HCT116 (cell line): ENCODE measurements at regions not wholly inside any gene's neighbourhood (a gene's known extent, or its start where the extent isn't known, plus 50 kb on each side); places are given as distances from the start of the nearest gene placed in this dataset.

Source experiments
- ATAC-seq: fragments of 200-7000 bp; cut with Tn5 transposase; 2 replicates; pipeline ENCODE4 v1.9.1; 2020; ENCODE audit warnings: mild to moderate bottlenecking, moderate library complexity
- BruUV-seq: library from RNA; stranded (reverse); fragments of 400-500 nt; replicated peaks from 2 replicates; lab custom pipeline; 2021; lab: Mats Ljungman, UMichigan
- CTCF ChIA-PET: fragments of 300-600 bp; sonication (Branson Sonifier 250); formaldehyde crosslinking; loops from one replicate; lab custom pipeline; 2021; ENCODE audit warnings: antibody characterized with exemption; lab: Charles Lee
- POLR2A ChIA-PET: fragments of 300-600, 350-600 bp; sonication (Branson Sonifier 250); formaldehyde crosslinking; loops from one replicate; lab custom pipeline; 2021; ENCODE audit warnings: antibody characterized with exemption; lab: Charles Lee
- RAD21 ChIA-PET, 2 experiments: fragments of 300-600 bp; sonication (Branson Sonifier 250); formaldehyde crosslinking; loops; one replicate each; lab custom pipeline; 2023; ENCODE audit warnings: low total read pairs in 2 of 2; ENCODE audit not compliant: uncharacterized antibody in 2 of 2, unreplicated experiment in 2 of 2, low non-redundant PET in 1 of 2; lab: Charles Lee
- DNase-seq: peaks from one replicate; pipeline ENCODE4 v3.0.0-alpha.2; 2010; ENCODE audit warnings: low read depth, low spot score
- H2AFZ ChIP-seq: fragments of 200-600 bp; shearing (Covaris generic), sonication (generic); 2 replicates; pipeline ENCODE4 v1.6.1; 2017; ENCODE audit warnings: low read depth, mixed run types, mixed read lengths, antibody characterized with exemption, low read length; ENCODE audit not compliant: poor library complexity, severe bottlenecking
- H3K27ac ChIP-seq: 2 replicates; pipeline ENCODE4 v1.5.1; 2012; ENCODE audit warnings: low read depth, low read length
- H3K27me3 ChIP-seq: fragments of 200-600 bp; sonication (generic); 2 replicates; pipeline ENCODE4 v1.6.1; 2016; ENCODE audit warnings: mixed run types, low read length, mixed read lengths; ENCODE audit not compliant: insufficient read depth
- H3K36me3 ChIP-seq, 2 experiments: fragments of 200-500 bp in 1 of 2; fragments of 200-600 bp in 1 of 2; sonication (Bioruptor generic) in 1 of 2; sonication (generic) in 1 of 2; 2 replicates each; pipeline versions ENCODE4 v1.5.1 to v1.6.1; 2014 to 2016; ENCODE audit warnings: low read length in 2 of 2, inconsistent platforms in 1 of 2, mixed read lengths in 1 of 2, mixed run types in 1 of 2; ENCODE audit not compliant: insufficient read depth in 2 of 2, control insufficient read depth in 1 of 2
- H3K4me1 ChIP-seq, 2 experiments: fragments of 200-600 bp in 1 of 2; sonication (generic) in 1 of 2; 2 replicates each; pipeline versions ENCODE4 v1.5.1 to v1.6.1; 2012 to 2017; ENCODE audit warnings: low read length in 2 of 2, inconsistent platforms in 1 of 2, mild to moderate bottlenecking in 1 of 2, mixed read lengths in 1 of 2, mixed run types in 1 of 2, moderate library complexity in 1 of 2; ENCODE audit not compliant: insufficient read depth in 2 of 2, control insufficient read depth in 1 of 2
- H3K4me2 ChIP-seq: fragments of 200-600 bp; sonication (generic); 2 replicates; pipeline ENCODE4 v1.6.1; 2017; ENCODE audit warnings: mixed run types, low read length, mixed read lengths
- H3K4me3 ChIP-seq, 2 experiments: fragments of 200-600 bp in 1 of 2; sonication (generic) in 1 of 2; replicated peaks in 1 of 2; 2 replicates each; pipeline ENCODE4 v1.5.1; 2011 to 2016; ENCODE audit warnings: low read length in 2 of 2, control low read depth in 1 of 2, low read depth in 1 of 2, mild to moderate bottlenecking in 1 of 2, mixed read lengths in 1 of 2, mixed run types in 1 of 2
- H3K79me2 ChIP-seq: fragments of 200-600 bp; sonication (generic); 2 replicates; pipeline ENCODE4 v1.6.1; 2017; ENCODE audit warnings: mild to moderate bottlenecking, mixed run types, low read length, moderate library complexity, mixed read lengths; ENCODE audit not compliant: insufficient read depth
- H3K9ac ChIP-seq: fragments of 200-600 bp; sonication (generic); 2 replicates; pipeline ENCODE4 v1.6.1; 2016; ENCODE audit warnings: low read length, mixed read lengths
- H3K9me2 ChIP-seq: fragments of 200-600 bp; sonication (generic), shearing (Covaris generic); 2 replicates; pipeline ENCODE4 v1.6.1; 2017; ENCODE audit warnings: mixed run types, mild to moderate bottlenecking, moderate library complexity; ENCODE audit not compliant: insufficient read depth
- H3K9me3 ChIP-seq, 2 experiments: fragments of 200-500 bp in 1 of 2; fragments of 200-600 bp in 1 of 2; sonication (Bioruptor generic) in 1 of 2; sonication (generic) in 1 of 2; 2 replicates each; pipeline ENCODE4 v1.6.1; 2014 to 2017; ENCODE audit warnings: low read length in 2 of 2, mixed read lengths in 2 of 2, inconsistent platforms in 1 of 2, low read depth in 1 of 2, mild to moderate bottlenecking in 1 of 2, mixed run types in 1 of 2, moderate library complexity in 1 of 2; ENCODE audit not compliant: control insufficient read depth in 1 of 2, insufficient read depth in 1 of 2
- H4K20me1 ChIP-seq: fragments of 200-600 bp; sonication (generic), shearing (Covaris generic); 2 replicates; pipeline ENCODE4 v1.6.1; 2017; ENCODE audit warnings: mixed run types, mild to moderate bottlenecking, moderate library complexity; ENCODE audit not compliant: insufficient read depth
- CBX3 ChIP-seq: IDR thresholded peaks from 2 replicates; pipeline ENCODE4 v1.6.1; 2012; ENCODE audit warnings: low read depth
- CEBPB ChIP-seq: IDR thresholded peaks from 2 replicates; pipeline ENCODE4 v1.6.1; 2012; ENCODE audit warnings: low read depth
- EGR1 ChIP-seq: IDR thresholded peaks from 2 replicates; pipeline ENCODE4 v1.6.1; 2012; ENCODE audit warnings: low read depth
- ELF1 ChIP-seq: IDR thresholded peaks from 2 replicates; pipeline ENCODE4 v1.6.1; 2012; ENCODE audit warnings: low read depth, borderline replicate concordance
- EZH2 ChIP-seq: fragments of 200-600 bp; sonication (generic); IDR thresholded peaks from 2 replicates; pipeline ENCODE4 v1.6.1; 2017; ENCODE audit warnings: antibody characterized with exemption, mixed run types
- FOSL1 ChIP-seq: IDR thresholded peaks from 2 replicates; pipeline ENCODE4 v1.6.1; 2012; ENCODE audit warnings: low read depth
- JUND ChIP-seq: IDR thresholded peaks from 2 replicates; pipeline ENCODE4 v1.6.1; 2012
- POLR2A ChIP-seq: IDR thresholded peaks from 2 replicates; pipeline ENCODE4 v1.7.0; 2011; ENCODE audit warnings: borderline replicate concordance; ENCODE audit not compliant: insufficient read depth, insufficient read length; ENCODE audit errors: extremely low read depth
- POLR2AphosphoS5 ChIP-seq: IDR thresholded peaks from 2 replicates; pipeline ENCODE4 v1.6.1; 2011; ENCODE audit warnings: mild to moderate bottlenecking, low read depth, low read length, moderate library complexity
- RAD21 ChIP-seq: IDR thresholded peaks from 2 replicates; pipeline ENCODE4 v1.6.1; 2012; ENCODE audit warnings: low read depth, mild to moderate bottlenecking
- SIN3A ChIP-seq: IDR thresholded peaks from 2 replicates; pipeline ENCODE4 v1.6.1; 2012; ENCODE audit warnings: low read depth
- SP1 ChIP-seq: IDR thresholded peaks from 2 replicates; pipeline ENCODE4 v1.6.1; 2012; ENCODE audit warnings: low read depth
- TCF7L2 ChIP-seq: IDR thresholded peaks from 2 replicates; pipeline ENCODE4 v1.7.0; 2011; ENCODE audit warnings: borderline replicate concordance, inconsistent platforms; ENCODE audit not compliant: insufficient read depth, insufficient read length; ENCODE audit errors: extremely low read depth
- ZFX ChIP-seq: fragments of 450-650 bp; IDR thresholded peaks from 2 replicates; pipeline ENCODE4 v1.6.1; 2017
- ZNF274 ChIP-seq: fragments of 200-500 bp; sonication (Bioruptor generic); IDR thresholded peaks from 2 replicates; pipeline ENCODE4 v1.6.1; 2014; ENCODE audit warnings: mild to moderate bottlenecking, low read depth, low read length, inconsistent platforms
- intact Hi-C: fragments of 100-400 bp; cut with micrococcal nuclease; formaldehyde crosslinking; loops from 2 replicates; pipeline ENCODE4 v1.10.0; 2022
- TF ChIP-seq, protein P1 (sequence below), 3 experiments: fragments of 200-600 bp in 1 of 3; sonication (generic) in 1 of 3; IDR thresholded peaks in 2 of 3; conservative IDR thresholded peaks in 1 of 3; 2 replicates each; pipeline ENCODE4 v1.5.1; 2012 to 2017; ENCODE audit warnings: low read depth in 2 of 3, low read length in 2 of 3, antibody characterized with exemption in 1 of 3, borderline replicate concordance in 1 of 3, control low read depth in 1 of 3, mild to moderate bottlenecking in 1 of 3, mixed read lengths in 1 of 3, mixed run types in 1 of 3, moderate library complexity in 1 of 3; ENCODE audit not compliant: insufficient read depth in 1 of 3
- TF ChIP-seq, protein P2 (sequence below): IDR thresholded peaks from 2 replicates; pipeline ENCODE4 v1.6.1; 2012
- TF ChIP-seq, protein P3 (sequence below): IDR thresholded peaks from 2 replicates; pipeline ENCODE4 v1.6.1; 2011; ENCODE audit warnings: mild to moderate bottlenecking, low read length, moderate library complexity; ENCODE audit not compliant: insufficient replicate concordance; ENCODE audit errors: extremely low read depth
- TF ChIP-seq, protein P4 (sequence below): IDR thresholded peaks from 2 replicates; pipeline ENCODE4 v1.6.1; 2012; ENCODE audit warnings: low read depth

DNA sequence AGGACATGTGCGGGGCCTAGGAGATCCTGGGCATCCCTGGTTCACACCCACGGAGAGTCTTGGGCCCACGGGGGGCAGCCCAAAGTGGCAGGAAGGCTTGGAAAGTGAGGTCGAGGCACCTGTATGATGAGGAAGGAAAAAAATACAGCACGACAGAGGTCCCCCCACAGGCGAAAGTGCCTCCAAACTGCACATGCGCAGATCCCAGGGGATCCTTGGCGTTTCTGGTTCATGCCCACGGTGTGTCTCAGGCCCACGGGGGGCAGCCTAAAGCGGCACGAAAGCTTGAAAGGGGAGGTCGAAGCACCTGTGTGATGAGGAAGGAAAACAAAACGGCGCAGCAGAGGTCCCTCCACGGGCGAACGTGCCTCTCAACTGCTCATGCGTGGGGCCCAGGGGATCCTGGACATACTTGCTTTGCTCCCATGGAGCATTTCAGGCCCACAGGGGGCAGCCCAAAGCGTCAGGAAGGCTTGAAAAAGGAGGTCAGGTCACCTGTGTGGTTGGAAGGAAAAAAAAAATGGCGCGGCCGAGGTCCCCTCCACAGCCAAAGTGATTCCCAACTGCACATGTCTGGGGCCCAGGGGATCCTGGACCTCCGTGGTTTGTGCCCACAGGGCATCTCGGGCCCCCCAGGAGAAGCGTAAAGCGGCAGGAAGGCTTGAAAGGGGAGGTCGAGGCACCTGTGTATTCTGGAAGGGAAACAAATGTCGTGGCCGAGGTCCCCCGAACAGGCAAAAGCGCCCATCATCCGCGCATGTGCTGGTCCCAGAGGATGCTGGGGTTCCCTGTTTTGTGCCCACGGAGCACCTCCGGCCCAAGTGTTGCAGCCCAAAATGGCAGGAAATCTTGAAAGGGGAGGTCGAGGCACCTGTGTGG, 582.6 kb downstream of the ALG10 start:
- CTCF ChIA-PET, result no interaction called here
- intact Hi-C loops, result no loop called here
- no peak for ATAC-seq

More for the DNA sequence above, 582.6 kb downstream of the ALG10 start:
- RAD21 ChIA-PET, result no interaction called here
- no TSS peak for BruUV-seq
- POLR2A ChIA-PET, result no interaction called here
- no peaks in the 10 kb centered on the region for H3K27me3 ChIP-seq
- no peak overlapping the region for H2AFZ ChIP-seq
- H3K4me2 ChIP-seq, result no peak overlapping the region
- no peaks in the 10 kb centered on the region for H3K9me2 ChIP-seq
- H3K9ac ChIP-seq, result no peak overlapping the region
- no peak overlapping the region for H3K27ac ChIP-seq
- H3K4me1 ChIP-seq, result no peaks in the 10 kb centered on the region
- DNase-seq, result no peak
- no peaks in the 10 kb centered on the region for H3K36me3 ChIP-seq
- peaks cover 0 to 3% of the 10 kb centered on the region in 2 experiments; a peak in 2 of 4 replicates for H3K9me3 ChIP-seq
- H4K20me1 ChIP-seq, result no peaks in the 10 kb centered on the region
- TF ChIP-seq SIN3A (no peak), EZH2 (no peak), CBX3 (no peak), FOSL1 (no peak), ELF1 (no peak), CEBPB (no peak), RAD21 (no peak), JUND (no peak), ZNF274 (no peak), EGR1 (no peak), POLR2A (no peak), ZFX (no peak), POLR2AphosphoS5 (no peak), TCF7L2 (no peak), SP1 (no peak)
- TF ChIP-seq, protein P1, sequence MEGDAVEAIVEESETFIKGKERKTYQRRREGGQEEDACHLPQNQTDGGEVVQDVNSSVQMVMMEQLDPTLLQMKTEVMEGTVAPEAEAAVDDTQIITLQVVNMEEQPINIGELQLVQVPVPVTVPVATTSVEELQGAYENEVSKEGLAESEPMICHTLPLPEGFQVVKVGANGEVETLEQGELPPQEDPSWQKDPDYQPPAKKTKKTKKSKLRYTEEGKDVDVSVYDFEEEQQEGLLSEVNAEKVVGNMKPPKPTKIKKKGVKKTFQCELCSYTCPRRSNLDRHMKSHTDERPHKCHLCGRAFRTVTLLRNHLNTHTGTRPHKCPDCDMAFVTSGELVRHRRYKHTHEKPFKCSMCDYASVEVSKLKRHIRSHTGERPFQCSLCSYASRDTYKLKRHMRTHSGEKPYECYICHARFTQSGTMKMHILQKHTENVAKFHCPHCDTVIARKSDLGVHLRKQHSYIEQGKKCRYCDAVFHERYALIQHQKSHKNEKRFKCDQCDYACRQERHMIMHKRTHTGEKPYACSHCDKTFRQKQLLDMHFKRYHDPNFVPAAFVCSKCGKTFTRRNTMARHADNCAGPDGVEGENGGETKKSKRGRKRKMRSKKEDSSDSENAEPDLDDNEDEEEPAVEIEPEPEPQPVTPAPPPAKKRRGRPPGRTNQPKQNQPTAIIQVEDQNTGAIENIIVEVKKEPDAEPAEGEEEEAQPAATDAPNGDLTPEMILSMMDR (IDR thresholded peaks at IDR 0.05 in 2 of 3, conservative IDR thresholded peaks at IDR 0.05 in 1 of 3; ENCODE audit: borderline replicate concordance in 1 of 3, insufficient read depth in 1 of 3, low read depth in 2 of 3, low read length in 2 of 3), result no peak
- TF ChIP-seq, protein P2, sequence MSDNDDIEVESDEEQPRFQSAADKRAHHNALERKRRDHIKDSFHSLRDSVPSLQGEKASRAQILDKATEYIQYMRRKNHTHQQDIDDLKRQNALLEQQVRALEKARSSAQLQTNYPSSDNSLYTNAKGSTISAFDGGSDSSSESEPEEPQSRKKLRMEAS, result no peak
- TF ChIP-seq, protein P3, sequence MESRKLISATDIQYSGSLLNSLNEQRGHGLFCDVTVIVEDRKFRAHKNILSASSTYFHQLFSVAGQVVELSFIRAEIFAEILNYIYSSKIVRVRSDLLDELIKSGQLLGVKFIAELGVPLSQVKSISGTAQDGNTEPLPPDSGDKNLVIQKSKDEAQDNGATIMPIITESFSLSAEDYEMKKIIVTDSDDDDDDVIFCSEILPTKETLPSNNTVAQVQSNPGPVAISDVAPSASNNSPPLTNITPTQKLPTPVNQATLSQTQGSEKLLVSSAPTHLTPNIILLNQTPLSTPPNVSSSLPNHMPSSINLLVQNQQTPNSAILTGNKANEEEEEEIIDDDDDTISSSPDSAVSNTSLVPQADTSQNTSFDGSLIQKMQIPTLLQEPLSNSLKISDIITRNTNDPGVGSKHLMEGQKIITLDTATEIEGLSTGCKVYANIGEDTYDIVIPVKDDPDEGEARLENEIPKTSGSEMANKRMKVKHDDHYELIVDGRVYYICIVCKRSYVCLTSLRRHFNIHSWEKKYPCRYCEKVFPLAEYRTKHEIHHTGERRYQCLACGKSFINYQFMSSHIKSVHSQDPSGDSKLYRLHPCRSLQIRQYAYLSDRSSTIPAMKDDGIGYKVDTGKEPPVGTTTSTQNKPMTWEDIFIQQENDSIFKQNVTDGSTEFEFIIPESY, result no peak
- TF ChIP-seq, protein P4, sequence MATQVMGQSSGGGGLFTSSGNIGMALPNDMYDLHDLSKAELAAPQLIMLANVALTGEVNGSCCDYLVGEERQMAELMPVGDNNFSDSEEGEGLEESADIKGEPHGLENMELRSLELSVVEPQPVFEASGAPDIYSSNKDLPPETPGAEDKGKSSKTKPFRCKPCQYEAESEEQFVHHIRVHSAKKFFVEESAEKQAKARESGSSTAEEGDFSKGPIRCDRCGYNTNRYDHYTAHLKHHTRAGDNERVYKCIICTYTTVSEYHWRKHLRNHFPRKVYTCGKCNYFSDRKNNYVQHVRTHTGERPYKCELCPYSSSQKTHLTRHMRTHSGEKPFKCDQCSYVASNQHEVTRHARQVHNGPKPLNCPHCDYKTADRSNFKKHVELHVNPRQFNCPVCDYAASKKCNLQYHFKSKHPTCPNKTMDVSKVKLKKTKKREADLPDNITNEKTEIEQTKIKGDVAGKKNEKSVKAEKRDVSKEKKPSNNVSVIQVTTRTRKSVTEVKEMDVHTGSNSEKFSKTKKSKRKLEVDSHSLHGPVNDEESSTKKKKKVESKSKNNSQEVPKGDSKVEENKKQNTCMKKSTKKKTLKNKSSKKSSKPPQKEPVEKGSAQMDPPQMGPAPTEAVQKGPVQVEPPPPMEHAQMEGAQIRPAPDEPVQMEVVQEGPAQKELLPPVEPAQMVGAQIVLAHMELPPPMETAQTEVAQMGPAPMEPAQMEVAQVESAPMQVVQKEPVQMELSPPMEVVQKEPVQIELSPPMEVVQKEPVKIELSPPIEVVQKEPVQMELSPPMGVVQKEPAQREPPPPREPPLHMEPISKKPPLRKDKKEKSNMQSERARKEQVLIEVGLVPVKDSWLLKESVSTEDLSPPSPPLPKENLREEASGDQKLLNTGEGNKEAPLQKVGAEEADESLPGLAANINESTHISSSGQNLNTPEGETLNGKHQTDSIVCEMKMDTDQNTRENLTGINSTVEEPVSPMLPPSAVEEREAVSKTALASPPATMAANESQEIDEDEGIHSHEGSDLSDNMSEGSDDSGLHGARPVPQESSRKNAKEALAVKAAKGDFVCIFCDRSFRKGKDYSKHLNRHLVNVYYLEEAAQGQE, result no peak
- TF ChIP-seq, all 23 proteins: peak for 0
- Histone ChIP-seq H3K79me2 (no peaks in the 10 kb centered on the region), H3K4me3 (no peak overlapping the region)
